ENCODE measurements at regions not wholly inside any gene's neighbourhood (a gene's known extent, or its start where the extent isn't known, plus 50 kb on each side); places are given as distances from the start of the nearest gene placed in this dataset.
A peak's percentile ranks its signal among the peaks of the same experiment; 100 is the strongest.

- TF ChIP-seq HIC1 (tag by site-specific recombination; IDR thresholded peaks at IDR 0.05): no peak
- TF ChIP-seq ZNF19 (tag by site-specific recombination; IDR thresholded peaks at IDR 0.05; ENCODE audit: low read depth): no peak
- no peak for TF ChIP-seq ZNF624 (tag by site-specific recombination; IDR thresholded peaks at IDR 0.05)
- no peak for TF ChIP-seq ZNF560 (tag by site-specific recombination; IDR thresholded peaks at IDR 0.05; ENCODE audit: borderline replicate concordance)
Observed at GRCh38 chr9:75242426-75242825, 154.1 kb downstream of the OSTF1 start (continued).

GRCh38 chr9:75246949-75247348 is 158.6 kb downstream of the OSTF1 start:
- Histone ChIP-seq H3K27ac (ENCODE audit: extremely low read depth, low read depth, low read length) (no peak overlapping the region), H3K36me3 (ENCODE audit: control insufficient read depth in 2 of 2, insufficient read depth in 1 of 2, low read length in 2 of 2) (no peaks in the 10 kb centered on the region), H3K9me3 (ENCODE audit: control insufficient read depth, insufficient read depth, low read depth, low read length) (no peaks in the 10 kb centered on the region), H3K4me1 (ENCODE audit: control insufficient read depth, insufficient read depth, low read length) (no peaks in the 10 kb centered on the region), H3K4me3 (ENCODE audit: low read depth, low read length) (no peak overlapping the region)
- TF ChIP-seq ZNF146 (tag by site-specific recombination; IDR thresholded peaks at IDR 0.05) (no peak), GFI1B (tag by site-specific recombination; IDR thresholded peaks at IDR 0.05) (no peak), ZNF169 (tag by site-specific recombination; IDR thresholded peaks at IDR 0.05) (no peak), ZBTB48 (tag by site-specific recombination; IDR thresholded peaks at IDR 0.05) (no peak), ZNF248 (tag by site-specific recombination; IDR thresholded peaks at IDR 0.05) (no peak), ZNF112 (tag by site-specific recombination; IDR thresholded peaks at IDR 0.05) (no peak), ZXDB (tag by site-specific recombination; IDR thresholded peaks at IDR 0.05) (no peak), GLIS2 (tag by site-specific recombination; IDR thresholded peaks at IDR 0.05) (no peak), BCL11B (tag by site-specific recombination; IDR thresholded peaks at IDR 0.05; ENCODE audit: low read depth) (no peak)
- POLR2A ChIA-PET: no interaction called here
- CTCF ChIA-PET: interaction anchor here (1.0 kb wide), 1 partner anchor 19 kb away, joined by 3 read pairs; no protein-coding TSS in a partner anchor

GRCh38 chr9:75265525-75265972 is 177.2 kb downstream of the OSTF1 start:
- Histone ChIP-seq H3K9me3 (ENCODE audit: control insufficient read depth, insufficient read depth, low read depth, low read length) (no peaks in the 10 kb centered on the region), H3K4me3 (ENCODE audit: low read depth, low read length) (no peak overlapping the region), H3K4me1 (ENCODE audit: control insufficient read depth, insufficient read depth, low read length) (no peaks in the 10 kb centered on the region), H3K27ac (ENCODE audit: extremely low read depth, low read depth, low read length) (no peak overlapping the region), H3K36me3 (ENCODE audit: control insufficient read depth in 2 of 2, insufficient read depth in 1 of 2, low read length in 2 of 2) (no peaks in the 10 kb centered on the region)
- ChIA-PET POLR2A (no interaction called here), CTCF (interaction anchor here (0.5 to 2.6 kb wide), 23 partner anchors 12 to 1604 kb away, joined by 3 to 13 read pairs (median 3); no protein-coding TSS in a partner anchor)
- peak; percentile 62 for TF ChIP-seq ZNF654 (tag by site-specific recombination; IDR thresholded peaks at IDR 0.05; ENCODE audit: low read depth)
- TF ChIP-seq ZNF660 (tag by site-specific recombination; IDR thresholded peaks at IDR 0.05): 0 out of 2 replicates have a peak, but pooled peaks have one; percentile 20
- no peak for TF ChIP-seq SALL2 (tag by site-specific recombination; IDR thresholded peaks at IDR 0.05; ENCODE audit: borderline replicate concordance)

- POLR2A ChIA-PET: no interaction called here
- no peaks in the 10 kb centered on the region for H3K36me3 ChIP-seq (ENCODE audit: control insufficient read depth in 2 of 2, insufficient read depth in 1 of 2, low read length in 2 of 2)
- no peak overlapping the region for H3K4me3 ChIP-seq (ENCODE audit: low read depth, low read length)
- TF ChIP-seq ZSCAN5A (tag by site-specific recombination; IDR thresholded peaks at IDR 0.05) (no peak), MYNN (tag by site-specific recombination; IDR thresholded peaks at IDR 0.05; ENCODE audit: borderline replicate concordance) (no peak), TSHZ1 (tag by site-specific recombination; IDR thresholded peaks at IDR 0.05; ENCODE audit: borderline replicate concordance) (no peak), ZNF610 (tag by site-specific recombination; IDR thresholded peaks at IDR 0.05; ENCODE audit: borderline replicate concordance) (no peak), ZNF223 (tag by site-specific recombination; IDR thresholded peaks at IDR 0.05) (no peak), SP7 (tag by site-specific recombination; IDR thresholded peaks at IDR 0.05) (no peak), ZNF830 (tag by site-specific recombination; IDR thresholded peaks at IDR 0.05; ENCODE audit: low read depth) (no peak), ZNF561 (tag by site-specific recombination; IDR thresholded peaks at IDR 0.05; ENCODE audit: borderline replicate concordance) (no peak), ZNF596 (tag by site-specific recombination; IDR thresholded peaks at IDR 0.05) (no peak), ZNF473 (tag by site-specific recombination; IDR thresholded peaks at IDR 0.05) (no peak)
Observed at GRCh38 chr9:75269197-75269596, 180.9 kb downstream of the OSTF1 start.

More at GRCh38 chr9:75269197-75269596, 180.9 kb downstream of the OSTF1 start:
- CTCF ChIA-PET: no interaction called here
- H3K4me1 ChIP-seq (ENCODE audit: control insufficient read depth, insufficient read depth, low read length): no peaks in the 10 kb centered on the region
- H3K9me3 ChIP-seq (ENCODE audit: control insufficient read depth, insufficient read depth, low read depth, low read length): no peaks in the 10 kb centered on the region
- H3K27ac ChIP-seq (ENCODE audit: extremely low read depth, low read depth, low read length): no peak overlapping the region

Measured in HEK293 (cell line).